Psoas muscle (tissue), 7 donors: ENCODE measurements at regions not wholly inside any gene's neighbourhood (a gene's known extent, or its start where the extent isn't known, plus 50 kb on each side); places are given as distances from the start of the nearest gene placed in this dataset.

Experiments used
- ATAC-seq, 4 donors: fragments of 200-7000 bp; cut with Tn5 transposase; one replicate each; pipeline ENCODE4 v1.9.1; 2020; ENCODE audit warnings: moderate library complexity in 3 of 4, mild to moderate bottlenecking in 2 of 4
- DNase-seq, 2 donors: peaks; one replicate each; pipeline ENCODE4 v3.0.0-alpha.2; 2020
- H3K27ac ChIP-seq: fragments of 200-600 bp; one replicate; pipeline ENCODE4 v1.8.0; 2022
- H3K27me3 ChIP-seq, 3 donors: fragments of 200-600 bp in 1 of 3; one replicate each; pipeline versions ENCODE4 v1.6.1 to v1.8.0; 2013 to 2022; ENCODE audit warnings: low read length in 2 of 3, mild to moderate bottlenecking in 2 of 3, moderate library complexity in 1 of 3; ENCODE audit not compliant: insufficient read depth in 3 of 3
- H3K36me3 ChIP-seq, 2 donors: fragments of 200-600 bp in 1 of 2; one replicate each; pipeline versions ENCODE4 v1.6.1 to v1.8.0; 2013 to 2022; ENCODE audit warnings: low read depth in 1 of 2, mild to moderate bottlenecking in 1 of 2, moderate library complexity in 1 of 2; ENCODE audit not compliant: insufficient read depth in 1 of 2
- H3K4me1 ChIP-seq: fragments of 200-600 bp; one replicate; pipeline ENCODE4 v1.8.0; 2022
- H3K4me3 ChIP-seq: fragments of 200-600 bp; one replicate; pipeline ENCODE4 v1.8.0; 2022; ENCODE audit warnings: mild to moderate bottlenecking
- H3K9me3 ChIP-seq: fragments of 200-600 bp; one replicate; pipeline ENCODE4 v1.8.0; 2022
- WGBS, 3 donors: extraction: QIAGEN DNeasy Blood & Tissue Kit; methylation state at CpG; one replicate each; pipeline versions ENCODE4 v1.1.6 to v1.1.7; 2013; 5-methylcytosine and 5-hydroxymethylcytosine counted together
- intact Hi-C, 2 donors: fragments of 100-400 bp; cut with DNase I; formaldehyde crosslinking; loops; one replicate each; pipeline versions ENCODE4 v1.11.0 to v1.14.2; 2022
- TF ChIP-seq, protein P1 (sequence below): fragments of 200-600 bp; IDR thresholded peaks from one replicate; pipeline ENCODE4 v1.8.0; 2022; ENCODE audit warnings: antibody characterized with exemption
- donor health status: healthy with polysubstance abuse.
- donor health status: DM: no; HTN: no; CAD: no; lungs with moderate emphysema.
- donor health status: Bipolar disorder and iron deficiency.
- donor health status: healthy.
- donor health status: DM: yes; HTN: yes; CAD: no.
- donor health status: DM: no; HTN: no; CAD: no.
- donor health status: DM: yes; HTN: yes; CAD: no.

GRCh38 chr4:107258359-107258758, 222.2 kb upstream of the DKK2 start:
- DNase-seq = no peak
- no peak for ATAC-seq
- Histone ChIP-seq H3K27me3 (no peaks in the 10 kb centered on the region), H3K9me3 (no peaks in the 10 kb centered on the region), H3K4me3 (no peak overlapping the region), H3K4me1 (no peaks in the 10 kb centered on the region), H3K36me3 (no peaks in the 10 kb centered on the region), H3K27ac (no peak overlapping the region)
- TF ChIP-seq, protein P1, sequence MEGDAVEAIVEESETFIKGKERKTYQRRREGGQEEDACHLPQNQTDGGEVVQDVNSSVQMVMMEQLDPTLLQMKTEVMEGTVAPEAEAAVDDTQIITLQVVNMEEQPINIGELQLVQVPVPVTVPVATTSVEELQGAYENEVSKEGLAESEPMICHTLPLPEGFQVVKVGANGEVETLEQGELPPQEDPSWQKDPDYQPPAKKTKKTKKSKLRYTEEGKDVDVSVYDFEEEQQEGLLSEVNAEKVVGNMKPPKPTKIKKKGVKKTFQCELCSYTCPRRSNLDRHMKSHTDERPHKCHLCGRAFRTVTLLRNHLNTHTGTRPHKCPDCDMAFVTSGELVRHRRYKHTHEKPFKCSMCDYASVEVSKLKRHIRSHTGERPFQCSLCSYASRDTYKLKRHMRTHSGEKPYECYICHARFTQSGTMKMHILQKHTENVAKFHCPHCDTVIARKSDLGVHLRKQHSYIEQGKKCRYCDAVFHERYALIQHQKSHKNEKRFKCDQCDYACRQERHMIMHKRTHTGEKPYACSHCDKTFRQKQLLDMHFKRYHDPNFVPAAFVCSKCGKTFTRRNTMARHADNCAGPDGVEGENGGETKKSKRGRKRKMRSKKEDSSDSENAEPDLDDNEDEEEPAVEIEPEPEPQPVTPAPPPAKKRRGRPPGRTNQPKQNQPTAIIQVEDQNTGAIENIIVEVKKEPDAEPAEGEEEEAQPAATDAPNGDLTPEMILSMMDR = no peak
- 80 to 81% (median 81%) methylated on average over 2 of the region's 2 CpGs for WGBS, 3 donors
- intact Hi-C loops = no loop called here

GRCh38 chr4:107255596-107255995, 219.5 kb upstream of the DKK2 start:
- WGBS, 3 donors = 94 to 96% (median 94%) methylated on average over 2 of the region's 2 CpGs
- no peak for ATAC-seq
- Histone ChIP-seq H3K27me3 (no peaks in the 10 kb centered on the region), H3K36me3 (no peaks in the 10 kb centered on the region), H3K4me1 (no peaks in the 10 kb centered on the region), H3K27ac (no peak overlapping the region), H3K9me3 (no peaks in the 10 kb centered on the region), H3K4me3 (no peak overlapping the region)
- intact Hi-C loops = no loop called here
- TF ChIP-seq, protein P1 = no peak
- no peak for DNase-seq

GRCh38 chr4:107255114-107255513, 219.0 kb upstream of the DKK2 start:
- Histone ChIP-seq H3K4me3 (no peak overlapping the region), H3K9me3 (no peaks in the 10 kb centered on the region), H3K36me3 (no peaks in the 10 kb centered on the region), H3K27me3 (no peaks in the 10 kb centered on the region), H3K27ac (no peak overlapping the region), H3K4me1 (no peaks in the 10 kb centered on the region)
- no peak for DNase-seq
- 86 to 93% (median 88%) methylated on average over 1 of the region's 1 CpG for WGBS, 3 donors
- TF ChIP-seq, protein P1 = no peak
- ATAC-seq = no peak
- intact Hi-C loops = no loop called here

GRCh38 chr4:107253579-107254068, 217.5 kb upstream of the DKK2 start:
- TF ChIP-seq, protein P1 = no peak
- Histone ChIP-seq H3K27me3 (no peaks in the 10 kb centered on the region), H3K27ac (no peak overlapping the region), H3K36me3 (no peaks in the 10 kb centered on the region), H3K9me3 (no peaks in the 10 kb centered on the region), H3K4me1 (no peaks in the 10 kb centered on the region), H3K4me3 (no peak overlapping the region)
- intact Hi-C loops = no loop called here
- 34 to 50% (median 38%) methylated on average over 3 of the region's 3 CpGs for WGBS, 3 donors
- no peak for DNase-seq
- ATAC-seq = no peak

- Histone ChIP-seq H3K36me3 (no peaks in the 10 kb centered on the region), H3K27me3 (no peaks in the 10 kb centered on the region), H3K27ac (no peak overlapping the region), H3K4me3 (no peak overlapping the region), H3K4me1 (no peaks in the 10 kb centered on the region), H3K9me3 (no peaks in the 10 kb centered on the region)
- WGBS, 3 donors = 27 to 37% (median 36%) methylated on average over 4 of the region's 4 CpGs
- TF ChIP-seq, protein P1 = no peak
- intact Hi-C loops = no loop called here
- ATAC-seq (peak in 1 of 4 donors; percentile 61), DNase-seq (no peak)
Observed at GRCh38 chr4:107253090-107253489, 217.0 kb upstream of the DKK2 start.
